SK-N-SH (cell line): ENCODE measurements at regions not wholly inside any gene's neighbourhood (a gene's known extent, or its start where the extent isn't known, plus 50 kb on each side); places are given as distances from the start of the nearest gene placed in this dataset.

Source experiments
- CTCF ChIA-PET: fragments of 300-600, 350-600 bp; formaldehyde crosslinking; extraction: SDS; loops from one replicate; lab custom pipeline; 2021; lab: Yijun Ruan, JAX
- POLR2A ChIA-PET: fragments of 350-600 bp; sonication (Branson Sonifier 250); formaldehyde crosslinking; extraction: SDS; loops from one replicate; lab custom pipeline; 2020; ENCODE audit warnings: antibody characterized with exemption, inconsistent platforms; lab: Yijun Ruan, JAX
- DNase-seq: peaks from one replicate; pipeline ENCODE4 v3.0.0; 2012
- H2AFZ ChIP-seq: fragments of 200-600 bp; sonication (generic); 2 replicates; pipeline ENCODE4 v1.8.1; 2016; ENCODE audit warnings: antibody characterized with exemption, mild to moderate bottlenecking, low read depth
- H3F3A ChIP-seq: fragments of 200-600 bp; sonication (generic); replicated peaks from 2 replicates; pipeline ENCODE3; 2016; ENCODE audit warnings: antibody characterized with exemption, mild to moderate bottlenecking; ENCODE audit not compliant: insufficient read depth
- H3K27ac ChIP-seq, 2 experiments: fragments of 200-500 bp in 1 of 2; fragments of 200-600 bp in 1 of 2; sonication (Bioruptor generic) in 1 of 2; sonication (generic), shearing (Covaris generic) in 1 of 2; 2 replicates each; pipeline versions ENCODE4 v1.5.1 to v1.6.1; 2014 to 2016; ENCODE audit warnings: low read depth in 2 of 2, inconsistent platforms in 1 of 2, low read length in 1 of 2, mild to moderate bottlenecking in 1 of 2, mixed read lengths in 1 of 2
- H3K27me3 ChIP-seq: fragments of 200-600 bp; sonication (generic), shearing (Covaris generic); 2 replicates; pipeline ENCODE4 v1.6.1; 2016; ENCODE audit warnings: mixed run types; ENCODE audit not compliant: insufficient read depth
- H3K36me3 ChIP-seq, 2 experiments: fragments of 200-500 bp in 1 of 2; fragments of 200-600 bp in 1 of 2; sonication (Bioruptor generic) in 1 of 2; sonication (generic) in 1 of 2; replicated peaks in 1 of 2; 2 replicates each; pipeline versions ENCODE3 to v1.5.1; 2014 to 2016; ENCODE audit warnings: low read length in 1 of 2, mild to moderate bottlenecking in 1 of 2; ENCODE audit not compliant: insufficient read depth in 2 of 2, control insufficient read depth in 1 of 2
- H3K4me1 ChIP-seq, 2 experiments: fragments of 200-500 bp in 1 of 2; fragments of 200-600 bp in 1 of 2; sonication (Bioruptor generic) in 1 of 2; sonication (generic), shearing (Covaris generic) in 1 of 2; 2 replicates each; pipeline versions ENCODE4 v1.5.1 to v1.6.1; 2014 to 2016; ENCODE audit warnings: low read depth in 1 of 2, low read length in 1 of 2, mixed run types in 1 of 2; ENCODE audit not compliant: insufficient read depth in 2 of 2, control insufficient read depth in 1 of 2
- H3K4me2 ChIP-seq: fragments of 200-600 bp; sonication (generic), shearing (Covaris generic); 2 replicates; pipeline ENCODE4 v1.6.1; 2017; ENCODE audit warnings: mixed run types
- H3K4me3 ChIP-seq, 2 experiments: fragments of 200-500 bp in 1 of 2; fragments of 200-600 bp in 1 of 2; sonication (Bioruptor generic) in 1 of 2; sonication (generic), shearing (Covaris generic) in 1 of 2; 2 replicates each; pipeline versions ENCODE4 v1.5.1 to v1.8.1; 2014 to 2016; ENCODE audit warnings: low read depth in 2 of 2, inconsistent platforms in 1 of 2, low read length in 1 of 2, mild to moderate bottlenecking in 1 of 2, mixed read lengths in 1 of 2, moderate library complexity in 1 of 2
- H3K79me2 ChIP-seq: fragments of 200-600 bp; sonication (generic); 2 replicates; pipeline ENCODE4 v1.8.1; 2017; ENCODE audit warnings: mild to moderate bottlenecking; ENCODE audit not compliant: insufficient read depth
- H3K9ac ChIP-seq: fragments of 200-600 bp; sonication (generic); 2 replicates; pipeline ENCODE4 v1.6.1; 2017; ENCODE audit warnings: mixed run types
- H3K9me2 ChIP-seq: fragments of 200-600 bp; sonication (generic); 2 replicates; pipeline ENCODE4 v1.6.1; 2017; ENCODE audit warnings: mixed run types
- H3K9me3 ChIP-seq: fragments of 200-600 bp; sonication (generic); 2 replicates; pipeline ENCODE4 v1.6.1; 2017; ENCODE audit warnings: mixed run types, mild to moderate bottlenecking, moderate library complexity
- H4K20me1 ChIP-seq: fragments of 200-600 bp; sonication (generic); 2 replicates; pipeline ENCODE4 v1.6.1; 2017; ENCODE audit warnings: mild to moderate bottlenecking, mixed run types; ENCODE audit not compliant: insufficient read depth
- ELF1 ChIP-seq: IDR thresholded peaks from 2 replicates; pipeline ENCODE4 v1.4.0; 2012
- EP300 ChIP-seq, 2 experiments: IDR thresholded peaks; 2 replicates each; pipeline versions ENCODE4 v1.4.0 to v1.6.1; 2012; ENCODE audit warnings: borderline replicate concordance in 1 of 2, low read depth in 1 of 2, low read length in 1 of 2
- FOXJ3 ChIP-seq: sonication (generic); formaldehyde crosslinking; IDR thresholded peaks from 2 replicates; pipeline ENCODE4 v1.5.1; 2020; ENCODE audit warnings: mild to moderate bottlenecking, missing genetic modification reagents
- FOXM1 ChIP-seq: IDR thresholded peaks from 2 replicates; pipeline ENCODE4 v1.4.0; 2012; ENCODE audit warnings: low read depth, mild to moderate bottlenecking
- GABPA ChIP-seq: IDR thresholded peaks from 2 replicates; pipeline ENCODE4 v1.4.0; 2012; ENCODE audit warnings: low read depth, mild to moderate bottlenecking
- GATA2 ChIP-seq: sonication (generic); formaldehyde crosslinking; IDR thresholded peaks from 2 replicates; pipeline ENCODE4 v1.5.0; 2020; ENCODE audit warnings: mild to moderate bottlenecking, missing genetic modification reagents
- MEF2A ChIP-seq: IDR thresholded peaks from 2 replicates; pipeline ENCODE4 v1.4.0; 2012; ENCODE audit warnings: low read depth, borderline replicate concordance
- MXI1 ChIP-seq: IDR thresholded peaks from 2 replicates; pipeline ENCODE4 v1.6.1; 2012; ENCODE audit warnings: mild to moderate bottlenecking, low read depth, low read length, improper control_type of control experiment
- NFIC ChIP-seq: IDR thresholded peaks from 2 replicates; pipeline ENCODE4 v1.4.0; 2012; ENCODE audit warnings: borderline replicate concordance
- POLR2AphosphoS5 ChIP-seq: IDR thresholded peaks from 2 replicates; pipeline ENCODE4 v1.6.1; 2012; ENCODE audit warnings: low read depth, low read length
- REST ChIP-seq: IDR thresholded peaks from 2 replicates; pipeline ENCODE4 v1.6.1; 2012; ENCODE audit warnings: mild to moderate bottlenecking, low read depth, low read length, moderate library complexity
- RFX5 ChIP-seq: IDR thresholded peaks from 2 replicates; pipeline ENCODE4 v1.6.1; 2012; ENCODE audit warnings: mild to moderate bottlenecking, improper control_type of control experiment, low read length
- RXRA ChIP-seq: IDR thresholded peaks from 2 replicates; pipeline ENCODE4 v1.4.0; 2012; ENCODE audit warnings: low read depth, mild to moderate bottlenecking, borderline replicate concordance
- TAF1 ChIP-seq: IDR thresholded peaks from 2 replicates; pipeline ENCODE4 v1.6.1; 2012; ENCODE audit warnings: low read depth, mild to moderate bottlenecking, low read length, moderate library complexity, borderline replicate concordance
- ZBTB33 ChIP-seq: IDR thresholded peaks from 2 replicates; pipeline ENCODE4 v1.4.0; 2012; ENCODE audit warnings: low read depth, borderline replicate concordance
- WGBS: methylation state at CpG from one replicate; pipeline ENCODE4 v1.1.6; 2017; ENCODE audit warnings: low lambda C conversion rate; 5-methylcytosine and 5-hydroxymethylcytosine counted together

GRCh38 chr1:29431138-29431537, 194.8 kb downstream of the PTPRU start:
- 3% methylated on average over 3 of the region's 3 CpGs for WGBS
- Histone ChIP-seq H2AFZ (no peak overlapping the region), H3F3A (no peaks in the 10 kb centered on the region), H4K20me1 (no peaks in the 10 kb centered on the region), H3K4me1 (peaks cover 0 to 22% of the 10 kb centered on the region in 2 experiments; a peak in 1 of 4 replicates), H3K79me2 (no peaks in the 10 kb centered on the region), H3K36me3 (no peaks in the 10 kb centered on the region), H3K9me3 (no peaks in the 10 kb centered on the region), H3K9ac (no peak overlapping the region), H3K9me2 (no peaks in the 10 kb centered on the region), H3K27ac (no peak overlapping the region), H3K4me3 (no peak overlapping the region), H3K4me2 (no peak overlapping the region), H3K27me3 (no peaks in the 10 kb centered on the region)
- TF ChIP-seq RXRA, result no peak
- no peak for TF ChIP-seq MXI1
- no peak for TF ChIP-seq FOXJ3 (CRISPR knock-in tag)
- no peak for TF ChIP-seq ELF1
- TF ChIP-seq FOXM1, result no peak
- TF ChIP-seq POLR2AphosphoS5, result no peak
- TF ChIP-seq ZBTB33, result no peak
- TF ChIP-seq GABPA, result no peak
- TF ChIP-seq MEF2A, result no peak
- no peak for TF ChIP-seq NFIC
- no peak for TF ChIP-seq GATA2 (CRISPR knock-in tag)
- TF ChIP-seq REST, result no peak
- TF ChIP-seq EP300 (IDR thresholded peaks at IDR 0.05; ENCODE audit: borderline replicate concordance in 1 of 2, low read depth in 1 of 2, low read length in 1 of 2), result no peak
- TF ChIP-seq TAF1, result no peak
- no peak for TF ChIP-seq RFX5
- no peak for DNase-seq
- POLR2A ChIA-PET, result no interaction called here
- CTCF ChIA-PET, result interaction anchor here (1.3 kb wide), 1 partner anchor 14 kb away, joined by 5 read pairs; no protein-coding TSS in a partner anchor
